GM12878 (cell line): ENCODE measurements at regions not wholly inside any gene's neighbourhood (a gene's known extent, or its start where the extent isn't known, plus 50 kb on each side); places are given as distances from the start of the nearest gene placed in this dataset.
A peak's percentile ranks its signal among the peaks of the same experiment; 100 is the strongest.

Experiments
- ATAC-seq: fragments of 200-7000 bp; cut with Tn5 transposase; 3 replicates; pipeline ENCODE4 v1.9.1; 2020; ENCODE audit warnings: mild to moderate bottlenecking, moderate library complexity
- BruUV-seq: library from RNA; stranded (reverse); fragments of 400-500 nt; replicated peaks from 2 replicates; lab custom pipeline; 2021; lab: Mats Ljungman, UMichigan
- CTCF ChIA-PET: fragments of 300-600 bp; sonication (Branson Sonifier 250); formaldehyde crosslinking; extraction: SDS; loops from one replicate; lab custom pipeline; 2021; ENCODE audit warnings: inconsistent platforms; lab: Yijun Ruan, JAX
- POLR2A ChIA-PET: fragments of 350-600 bp; formaldehyde crosslinking; extraction: SDS; loops from one replicate; lab custom pipeline; 2021; ENCODE audit warnings: inconsistent platforms; lab: Charles Lee
- RAD21 ChIA-PET: fragments of 300-600 bp; sonication (Branson Sonifier 250); formaldehyde crosslinking; loops from one replicate; lab custom pipeline; 2023; ENCODE audit warnings: antibody characterized with exemption; ENCODE audit not compliant: unreplicated experiment; lab: Charles Lee
- SMC1A ChIA-PET: fragments of 300-600 bp; sonication (Branson Sonifier 250); formaldehyde crosslinking; loops from one replicate; lab custom pipeline; 2023; ENCODE audit not compliant: unreplicated experiment, uncharacterized antibody; lab: Charles Lee
- DNase-seq: peaks from one replicate; pipeline ENCODE4 v3.0.0-alpha.2; 2011; ENCODE audit warnings: low read depth, low spot score
- FAIRE-seq: peaks from 3 replicates; lab custom pipeline; 2011; peaks lifted over from hg19 to GRCh38; lab: Jason Lieb, UNC
- H2AFZ ChIP-seq: 2 replicates; pipeline ENCODE4 v1.6.0; 2011; ENCODE audit warnings: low read depth, low read length, control low read depth; ENCODE audit not compliant: control insufficient read depth
- H3K27ac ChIP-seq: 2 replicates; pipeline ENCODE4 v1.5.1; 2011; ENCODE audit warnings: control low read depth; ENCODE audit not compliant: control insufficient read depth, insufficient read depth
- H3K27me3 ChIP-seq, 2 experiments: replicated peaks in 1 of 2; 2 replicates each; pipeline versions ENCODE4 v1.6.0 to v1.6.1; 2011; ENCODE audit warnings: low read length in 1 of 2; ENCODE audit not compliant: control insufficient read depth in 2 of 2, insufficient read depth in 2 of 2
- H3K36me3 ChIP-seq, 2 experiments: 2 replicates each; pipeline ENCODE4 v1.5.1; 2011; ENCODE audit warnings: low read length in 1 of 2; ENCODE audit not compliant: control insufficient read depth in 2 of 2, insufficient read depth in 2 of 2
- H3K4me1 ChIP-seq: 2 replicates; pipeline ENCODE4 v1.6.1; 2011; ENCODE audit warnings: mild to moderate bottlenecking, low read length, moderate library complexity, mixed read lengths; ENCODE audit not compliant: control insufficient read depth, insufficient read depth
- H3K4me2 ChIP-seq: 2 replicates; pipeline ENCODE4 v1.6.0; 2011; ENCODE audit warnings: control low read depth; ENCODE audit not compliant: control insufficient read depth, insufficient read depth
- H3K4me3 ChIP-seq: fragments of 200-600 bp; sonication (generic); 2 replicates; pipeline ENCODE4 v1.5.1; 2016
- H3K79me2 ChIP-seq: 2 replicates; pipeline ENCODE4 v1.6.0; 2011; ENCODE audit warnings: low read length; ENCODE audit not compliant: control insufficient read depth, insufficient read depth
- H3K9ac ChIP-seq: 2 replicates; pipeline ENCODE4 v1.8.0; 2011; ENCODE audit warnings: low read length, control low read depth, mixed read lengths; ENCODE audit not compliant: control insufficient read depth, insufficient read depth
- H3K9me3 ChIP-seq: replicated peaks from 3 replicates; pipeline ENCODE4 v1.5.1; 2011; ENCODE audit warnings: mild to moderate bottlenecking, low read length; ENCODE audit not compliant: control insufficient read depth, insufficient read depth
- H4K20me1 ChIP-seq: 2 replicates; pipeline ENCODE4 v1.6.0; 2011; ENCODE audit not compliant: control insufficient read depth, insufficient read depth
- ATF7 ChIP-seq: fragments of 450-650 bp; IDR thresholded peaks from 2 replicates; pipeline ENCODE4 v1.6.1; 2016; ENCODE audit warnings: low read depth, mild to moderate bottlenecking
- BCL11A ChIP-seq: IDR thresholded peaks from 2 replicates; pipeline ENCODE4 v1.6.1; 2011; ENCODE audit warnings: low read depth, low read length
- BMI1 ChIP-seq: fragments of 450-650 bp; IDR thresholded peaks from 2 replicates; pipeline ENCODE4 v1.6.1; 2016; ENCODE audit warnings: mild to moderate bottlenecking, moderate library complexity, borderline replicate concordance
- CHD1 ChIP-seq: IDR thresholded peaks from 2 replicates; pipeline ENCODE4 v1.6.1; 2012; ENCODE audit warnings: low read depth, low read length, improper control_type of control experiment
- GATAD2B ChIP-seq: fragments of 450-650 bp; conservative IDR thresholded peaks from 2 replicates; pipeline ENCODE4 v1.6.1; 2017; ENCODE audit warnings: low read depth, mild to moderate bottlenecking, moderate library complexity
- JUND ChIP-seq: IDR thresholded peaks from 2 replicates; pipeline ENCODE4 v1.6.1; 2012; ENCODE audit warnings: low read depth, mild to moderate bottlenecking, low read length, improper control_type of control experiment, moderate library complexity
- MYB ChIP-seq: fragments of 150-350 bp; IDR thresholded peaks from 2 replicates; pipeline ENCODE4 v1.6.1; 2014; ENCODE audit warnings: mild to moderate bottlenecking, low read depth, low read length, borderline replicate concordance
- PAX5 ChIP-seq: IDR thresholded peaks from 2 replicates; pipeline ENCODE4 v1.6.1; 2011; ENCODE audit warnings: low read depth, low read length, borderline replicate concordance
- SPI1 ChIP-seq: IDR thresholded peaks from 2 replicates; pipeline ENCODE4 v1.6.1; 2011; ENCODE audit warnings: low read depth, mild to moderate bottlenecking, low read length, moderate library complexity, borderline replicate concordance; ENCODE audit not compliant: insufficient read depth
- SUPT20H ChIP-seq: IDR thresholded peaks from 2 replicates; pipeline ENCODE4 v1.6.1; 2011; ENCODE audit warnings: low read depth, mild to moderate bottlenecking, low read length, moderate library complexity, borderline replicate concordance; ENCODE audit not compliant: control insufficient read depth
- ZNF592 ChIP-seq: fragments of 450-650 bp; IDR thresholded peaks from 2 replicates; pipeline ENCODE4 v1.6.1; 2017; ENCODE audit warnings: mild to moderate bottlenecking, moderate library complexity
- WGBS: methylation state at CpG from one replicate; pipeline ENCODE4 v1.1.6; 2016; ENCODE audit warnings: low lambda C conversion rate; ENCODE audit not compliant: insufficient replicate concordance, insufficient coverage; ENCODE audit errors: missing lambda C conversion rate; 5-methylcytosine and 5-hydroxymethylcytosine counted together
- in situ Hi-C: fragments of 300-500 bp; cut with MboI; formaldehyde crosslinking; loops from 9 replicates; pipeline ENCODE4 v1.14.3; 2018; ENCODE audit warnings: mixed read lengths
- intact Hi-C: fragments of 100-400 bp; cut with micrococcal nuclease; formaldehyde crosslinking; loops from one replicate; pipeline ENCODE4 v1.14.2; 2022; ENCODE audit not compliant: unreplicated experiment

- Histone ChIP-seq H3K27me3 (peaks cover 0 to 2% of the 10 kb centered on the region in 2 experiments; a peak in 1 of 4 replicates), H3K36me3 (no peaks in the 10 kb centered on the region), H3K9me3 (no peaks in the 10 kb centered on the region), H4K20me1 (no peaks in the 10 kb centered on the region), H3K9ac (no peak overlapping the region), H3K27ac (no peak overlapping the region), H3K79me2 (no peaks in the 10 kb centered on the region), H2AFZ (no peak overlapping the region), H3K4me1 (no peaks in the 10 kb centered on the region; the same call in 1 of the 2 replicates), H3K4me3 (no peak overlapping the region), H3K4me2 (no peak overlapping the region)
- POLR2A ChIA-PET, result interaction anchor here (0.9 kb wide), 1 partner anchor 428 kb away, joined by 3 read pairs; the partner anchor contains the start of gene SLC7A11
- SMC1A ChIA-PET, result interaction anchor here (0.5 to 1.0 kb wide), 3 partner anchors 31 to 165 kb away, joined by 3 to 4 read pairs (median 4); no protein-coding TSS in a partner anchor
- CTCF ChIA-PET, result interaction anchor here (0.6 to 1.5 kb wide), 2 partner anchors 10 to 487 kb away, joined by 3 to 8 read pairs; no protein-coding TSS in a partner anchor
- TF ChIP-seq ATF7, result peak; percentile 57; the same call in 1 of the 2 replicates
- no peak for TF ChIP-seq PAX5
- in situ Hi-C loops, result no loop called here
- WGBS, result 40% methylated on average over 5 of the region's 5 CpGs
- no TSS peak for BruUV-seq
- ATAC-seq (no peak), FAIRE-seq (no peak), DNase-seq (no peak)
- intact Hi-C loops, result loop anchor here (10.0 kb wide), 1 partner anchor 426 kb away; the partner anchor contains the start of gene SLC7A11
- RAD21 ChIA-PET, result no interaction called here
These were observed 344.9 kb upstream of the NOCT start for GRCh38 chr4:138670681-138671080.

- ChIA-PET CTCF (interaction anchor here (2.3 to 2.4 kb wide), 2 partner anchors 9 to 11 kb away, joined by 7 to 15 read pairs; no protein-coding TSS in a partner anchor), POLR2A (interaction anchor here (1.7 kb wide), 1 partner anchor 11 kb away, joined by 4 read pairs; no protein-coding TSS in a partner anchor)
- TF ChIP-seq GATAD2B, result no peak
- no peak for TF ChIP-seq ZNF592
- TF ChIP-seq SUPT20H, result no peak
- no peak for TF ChIP-seq MYB
- TF ChIP-seq SPI1, result peak; percentile 89
- no peak for TF ChIP-seq JUND
- no peak for TF ChIP-seq BMI1
- no peak for TF ChIP-seq CHD1
- TF ChIP-seq BCL11A, result peak; percentile 69
These were observed 345.9 kb upstream of the NOCT start for GRCh38 chr4:138669479-138670315.

More at GRCh38 chr4:138669479-138670315, 345.9 kb upstream of the NOCT start:
- Histone ChIP-seq H3K27me3 (peaks cover 0 to 2% of the 10 kb centered on the region in 2 experiments; a peak in 1 of 4 replicates), H3K4me3 (no peak overlapping the region), H3K9me3 (no peaks in the 10 kb centered on the region), H3K9ac (no peak overlapping the region), H3K79me2 (no peaks in the 10 kb centered on the region), H3K4me2 (no peak overlapping the region), H3K4me1 (no peaks in the 10 kb centered on the region; the same call in 1 of the 2 replicates), H3K27ac (no peak overlapping the region), H2AFZ (no peak overlapping the region), H3K36me3 (no peaks in the 10 kb centered on the region), H4K20me1 (no peaks in the 10 kb centered on the region)
- ChIA-PET SMC1A (interaction anchor here (0.6 to 2.8 kb wide), 7 partner anchors 10 to 1083 kb away, joined by 3 to 31 read pairs (median 4); no protein-coding TSS in a partner anchor), RAD21 (interaction anchor here (0.6 to 1.9 kb wide), 4 partner anchors 8 to 40 kb away, joined by 3 to 8 read pairs (median 5); no protein-coding TSS in a partner anchor)
- FAIRE-seq, result no peak
- 47% methylated on average over 6 of the region's 6 CpGs for WGBS
- DNase-seq, result no peak
- intact Hi-C loops, result loop anchor here (10.0 kb wide), 1 partner anchor 425 kb away; the partner anchor contains the start of gene SLC7A11
- BruUV-seq, result no TSS peak
- peak; percentile 60 for ATAC-seq
- in situ Hi-C loops, result no loop called here
